Naive B cell (primary cell): ENCODE measurements at regions not wholly inside any gene's neighbourhood (a gene's known extent, or its start where the extent isn't known, plus 50 kb on each side); places are given as distances from the start of the nearest gene placed in this dataset.
A peak's percentile ranks its signal among the peaks of the same experiment; 100 is the strongest.

Experiments used
- ATAC-seq, 2 donors: fragments of 150-1000 bp; cut with Tn5 transposase; 2 replicates each; pipeline ENCODE4 v1.10.0; 2021; ENCODE audit warnings: low read depth in 2 of 2, mild to moderate bottlenecking in 2 of 2, moderate library complexity in 2 of 2
- DNase-seq: peaks from one replicate; pipeline ENCODE4 v3.0.0; 2022
- H3K27ac Mint-ChIP-seq, 6 donors: one replicate each; pipeline ENCODE4 v1.8.0; 2020 to 2022; ENCODE audit warnings: mild to moderate bottlenecking in 6 of 6, mixed read lengths in 6 of 6, moderate library complexity in 5 of 6, inconsistent platforms in 2 of 6
- H3K27me3 Mint-ChIP-seq, 3 donors: one replicate each; pipeline ENCODE4 v1.8.0; 2021 to 2022; ENCODE audit warnings: mixed read lengths in 3 of 3, mild to moderate bottlenecking in 1 of 3
- H3K36me3 Mint-ChIP-seq, 2 donors: one replicate each; pipeline ENCODE4 v1.8.0; 2020 to 2022; ENCODE audit warnings: mixed read lengths in 2 of 2, inconsistent platforms in 1 of 2, mild to moderate bottlenecking in 1 of 2
- H3K4me1 Mint-ChIP-seq, 3 donors: one replicate each; pipeline ENCODE4 v1.8.0; 2020 to 2022; ENCODE audit warnings: mixed read lengths in 3 of 3, inconsistent platforms in 1 of 3, mild to moderate bottlenecking in 1 of 3, moderate library complexity in 1 of 3
- H3K4me3 Mint-ChIP-seq, 8 donors: one replicate each; pipeline ENCODE4 v1.8.0; 2020 to 2022; ENCODE audit warnings: mild to moderate bottlenecking in 8 of 8, mixed read lengths in 8 of 8, moderate library complexity in 8 of 8, inconsistent platforms in 2 of 8
- H3K9me3 Mint-ChIP-seq, 7 donors: one replicate each; pipeline ENCODE4 v1.8.0; 2020 to 2022; ENCODE audit warnings: mixed read lengths in 7 of 7, mild to moderate bottlenecking in 5 of 7, inconsistent platforms in 2 of 7, moderate library complexity in 1 of 7

GRCh38 chr4:102449751-102450352, 51.3 kb upstream of the NFKB1 start:
- Mint-ChIP-seq H3K9me3 (no peaks in the 10 kb centered on the region), H3K27me3 (no peaks in the 10 kb centered on the region), H3K27ac (peak overlapping the region in 1 of 6 donors; percentile 16), H3K4me3 (no peak overlapping the region), H3K4me1 (peaks cover 6 to 7% (median 6%) of the 10 kb centered on the region in 3 donors), H3K36me3 (no peaks in the 10 kb centered on the region)
- peak; percentile 53 for DNase-seq
- ATAC-seq: peak; percentile 64 to 76

- ATAC-seq: no peak
- no peaks in the 10 kb centered on the region for H3K36me3 Mint-ChIP-seq
- DNase-seq: no peak
- H3K27ac Mint-ChIP-seq: no peak overlapping the region
- no peaks in the 10 kb centered on the region for H3K9me3 Mint-ChIP-seq
- H3K27me3 Mint-ChIP-seq: peaks cover 0 to under 1% (median 0%) of the 10 kb centered on the region in 3 donors
- no peak overlapping the region for H3K4me3 Mint-ChIP-seq
- peaks cover 6 to 7% (median 6%) of the 10 kb centered on the region in 3 donors for H3K4me1 Mint-ChIP-seq
These were observed 49.9 kb upstream of the NFKB1 start for GRCh38 chr4:102451266-102451665.
